Transverse colon (tissue), 4 donors: ENCODE measurements at regions not wholly inside any gene's neighbourhood (a gene's known extent, or its start where the extent isn't known, plus 50 kb on each side); places are given as distances from the start of the nearest gene placed in this dataset.

Source experiments
- DNase-seq: peaks from one replicate; pipeline ENCODE4 v3.0.0-alpha.2; 2019
- H3K27ac ChIP-seq, 4 donors: fragments of 200-600 bp; sonication (generic); 2 replicates each; pipeline ENCODE4 v1.5.1; 2016 to 2018; ENCODE audit warnings: inconsistent platforms in 4 of 4
- H3K27me3 ChIP-seq: fragments of 200-600 bp; sonication (generic); 2 replicates; pipeline ENCODE4 v1.5.1; 2017; ENCODE audit warnings: inconsistent platforms
- H3K36me3 ChIP-seq, 4 donors: fragments of 200-600 bp; sonication (generic); 2 replicates each; pipeline ENCODE4 v1.5.1; 2017 to 2019; ENCODE audit warnings: inconsistent platforms in 4 of 4
- H3K4me1 ChIP-seq, 4 donors: fragments of 200-600 bp; sonication (generic); 2 replicates each; pipeline ENCODE4 v1.5.1; 2017 to 2020; ENCODE audit warnings: inconsistent platforms in 4 of 4
- H3K4me3 ChIP-seq, 4 donors: fragments of 200-600 bp; sonication (generic); 1 replicate in 1 of 4; 2 replicates in 3 of 4; pipeline versions ENCODE4 v1.5.1 to v1.6.1; 2017 to 2019; ENCODE audit warnings: inconsistent platforms in 4 of 4
- H3K9me3 ChIP-seq, 2 donors: fragments of 200-600 bp; sonication (generic); 2 replicates each; pipeline ENCODE4 v1.5.1; 2017 to 2019; ENCODE audit warnings: inconsistent platforms in 2 of 2
- CTCF ChIP-seq, 5 experiments: fragments of 200-600 bp in 3 of 5; fragments of 450-650 bp in 2 of 5; sonication (generic) in 3 of 5; IDR thresholded peaks; 1 replicate in 2 of 5; 2 replicates in 3 of 5; pipeline ENCODE4 v1.5.1; 2016 to 2017; ENCODE audit warnings: antibody characterized with exemption in 5 of 5, inconsistent platforms in 3 of 5, mild to moderate bottlenecking in 2 of 5, moderate library complexity in 1 of 5
- EP300 ChIP-seq: sonication (generic); formaldehyde crosslinking; IDR thresholded peaks from one replicate; pipeline ENCODE4 v1.6.1; 2017; ENCODE audit warnings: antibody characterized with exemption, low read depth
- POLR2A ChIP-seq: fragments of 450-650 bp; IDR thresholded peaks from one replicate; pipeline ENCODE4 v1.6.1; 2016; ENCODE audit warnings: antibody characterized with exemption, mild to moderate bottlenecking, moderate library complexity
- POLR2AphosphoS5 ChIP-seq, 3 donors: sonication (generic); formaldehyde crosslinking; IDR thresholded peaks; one replicate each; pipeline ENCODE4 v1.6.1; 2016; ENCODE audit warnings: antibody characterized with exemption in 3 of 3
- WGBS, 2 donors: methylation state at CpG; one replicate each; pipeline ENCODE4 v1.1.5; 2018; ENCODE audit warnings: low coverage in 1 of 2; 5-methylcytosine and 5-hydroxymethylcytosine counted together
- in situ Hi-C, 4 donors: fragments of 200-750 bp; cut with MboI; loops; one replicate each; pipeline versions ENCODE4 v1.15.0 to v1.15.1; 2017; ENCODE audit warnings: low sequenced_read_pairs in 3 of 4, low pct_ligation_motif_present in 1 of 4, low pct_unique_long_range_greater_than_20kb in 1 of 4
- intact Hi-C: fragments of 100-400 bp; cut with DNase I; formaldehyde crosslinking; loops from one replicate; pipeline ENCODE4 v1.15.1; 2023; ENCODE audit warnings: low total_unique reads

- Histone ChIP-seq H3K36me3 (no peaks in the 10 kb centered on the region), H3K4me3 (no peak overlapping the region), H3K9me3 (no peaks in the 10 kb centered on the region), H3K27me3 (no peaks in the 10 kb centered on the region), H3K4me1 (peaks cover 0 to 3% (median 0%) of the 10 kb centered on the region in 4 donors), H3K27ac (no peak overlapping the region)
- 81 to 82% methylated on average over 5 of the region's 5 CpGs for WGBS, 2 donors
- intact Hi-C loops = no loop called here
- in situ Hi-C loops = no loop called here
- TF ChIP-seq POLR2A (no peak), POLR2AphosphoS5 (IDR thresholded peaks at IDR 0.05) (no peak), EP300 (no peak)
- no peak for DNase-seq
Measured at GRCh38 chr4:86446996-86447395, 87.1 kb upstream of the MAPK10 start.

GRCh38 chr4:86448871-86449270 is 89.0 kb upstream of the MAPK10 start:
- Histone ChIP-seq H3K9me3 (no peaks in the 10 kb centered on the region), H3K27me3 (no peaks in the 10 kb centered on the region), H3K4me3 (no peak overlapping the region), H3K4me1 (no peaks in the 10 kb centered on the region), H3K36me3 (no peaks in the 10 kb centered on the region), H3K27ac (no peak overlapping the region)
- 71 to 83% methylated on average over 8 to 9 of the region's 9 CpGs for WGBS, 2 donors
- intact Hi-C loops = no loop called here
- TF ChIP-seq EP300 (no peak), CTCF (IDR thresholded peaks at IDR 0.05) (no peak), POLR2AphosphoS5 (IDR thresholded peaks at IDR 0.05) (no peak), POLR2A (no peak)
- DNase-seq = no peak
- in situ Hi-C loops = no loop called here

GRCh38 chr4:86449746-86450588 is 90.1 kb upstream of the MAPK10 start:
- in situ Hi-C loops (no loop called here), intact Hi-C loops (no loop called here)
- H3K4me1 ChIP-seq = no peaks in the 10 kb centered on the region
- TF ChIP-seq CTCF (IDR thresholded peaks at IDR 0.05) (no peak), POLR2AphosphoS5 (IDR thresholded peaks at IDR 0.05) (no peak), POLR2A (no peak), EP300 (no peak)
- no peak for DNase-seq
- H3K4me3 ChIP-seq = no peak overlapping the region
- H3K9me3 ChIP-seq = no peaks in the 10 kb centered on the region
- H3K27ac ChIP-seq = no peak overlapping the region
- no peaks in the 10 kb centered on the region for H3K27me3 ChIP-seq
- H3K36me3 ChIP-seq = no peaks in the 10 kb centered on the region
- 43 to 65% methylated on average over 3 to 5 of the region's 5 CpGs for WGBS, 2 donors

- no peaks in the 10 kb centered on the region for H3K27me3 ChIP-seq
- TF ChIP-seq POLR2AphosphoS5 (IDR thresholded peaks at IDR 0.05) (no peak), POLR2A (no peak), CTCF (IDR thresholded peaks at IDR 0.05) (no peak), EP300 (no peak)
- no peaks in the 10 kb centered on the region for H3K36me3 ChIP-seq
- in situ Hi-C loops = no loop called here
- no peak overlapping the region for H3K4me3 ChIP-seq
- intact Hi-C loops = no loop called here
- DNase-seq = no peak
- no peaks in the 10 kb centered on the region for H3K9me3 ChIP-seq
- H3K27ac ChIP-seq = peak overlapping the region in 2 of 4 donors; percentile 31 to 75
- no peaks in the 10 kb centered on the region for H3K4me1 ChIP-seq
- WGBS, 2 donors = 73 to 86% methylated on average over 3 of the region's 3 CpGs
Measured at GRCh38 chr4:86450861-86451260, 91.0 kb upstream of the MAPK10 start.
